ENCODE measurements at regions not wholly inside any gene's neighbourhood (a gene's known extent, or its start where the extent isn't known, plus 50 kb on each side); places are given as distances from the start of the nearest gene placed in this dataset.
"Not testable (repeated sequence)": the region's sequence is repeated elsewhere in the genome, so short reads cannot be mapped to it uniquely, and the experiment has no call there.

- DNase-seq = no peak
Measured at GRCh38 chr6:109252261-109253041, 129.8 kb downstream of the CD164 start.

GRCh38 chr6:109251839-109252238 lies 130.4 kb downstream of the CD164 start:
- DNase-seq = no peak

- not testable (repeated sequence) for DNase-seq
Measured at GRCh38 chr6:109250544-109251156, 131.6 kb downstream of the CD164 start.

- DNase-seq = no peak
Measured at GRCh38 chr6:109243863-109244825, 138.1 kb downstream of the CD164 start.

- peak; percentile 63 for DNase-seq
Measured at GRCh38 chr6:109242925-109243324, 139.3 kb downstream of the CD164 start.

- no peak for DNase-seq
Measured at GRCh38 chr6:109242029-109242428, 140.2 kb downstream of the CD164 start.

- peak; percentile 85 for DNase-seq
Measured at GRCh38 chr6:109241199-109241598, 141.1 kb downstream of the CD164 start.

GRCh38 chr6:109240370-109241084 lies 141.7 kb downstream of the CD164 start:
- peak; percentile 15 for DNase-seq

GRCh38 chr6:109239651-109240321 lies 142.5 kb downstream of the CD164 start:
- no peak for DNase-seq

- no peak for DNase-seq
Measured at GRCh38 chr6:109239160-109239559, 143.1 kb downstream of the CD164 start.

GRCh38 chr6:109238396-109238795 lies 143.1 kb downstream of the CEP57L1 start:
- DNase-seq = no peak

GRCh38 chr6:109237986-109238329 lies 142.7 kb downstream of the CEP57L1 start:
- DNase-seq = no peak

GRCh38 chr6:109237077-109237985 lies 142.0 kb downstream of the CEP57L1 start:
- DNase-seq = peak; percentile 38

GRCh38 chr6:109236115-109237076 lies 141.1 kb downstream of the CEP57L1 start:
- no peak for DNase-seq

- no peak for DNase-seq
Measured at GRCh38 chr6:109235481-109236038, 140.3 kb downstream of the CEP57L1 start.

- DNase-seq = no peak
Measured at GRCh38 chr6:109230453-109230852, 135.1 kb downstream of the CEP57L1 start.

GRCh38 chr6:109229536-109229935 lies 134.2 kb downstream of the CEP57L1 start:
- no peak for DNase-seq

- no peak for DNase-seq
Measured at GRCh38 chr6:109227646-109228045, 132.3 kb downstream of the CEP57L1 start.

- no peak for DNase-seq
Measured at GRCh38 chr6:109226353-109226752, 131.0 kb downstream of the CEP57L1 start.
